Activated CD4-positive, alpha-beta T cell treated with anti-CD3 and anti-CD28 coated beads for 4 hours (primary cell): ENCODE measurements at regions not wholly inside any gene's neighbourhood (a gene's known extent, or its start where the extent isn't known, plus 50 kb on each side); places are given as distances from the start of the nearest gene placed in this dataset.

Experiments used
- DNase-seq, 2 donors: peaks; one replicate each; pipeline ENCODE4 v3.0.0-alpha.2; 2020

GRCh38 chr6:166106076-166106686 lies 61.5 kb downstream of the TBXT start:
- DNase-seq, result peak; percentile 12 to 42

- DNase-seq, result no peak
Measured at GRCh38 chr6:166105341-166106075, 62.1 kb downstream of the TBXT start.

DNA sequence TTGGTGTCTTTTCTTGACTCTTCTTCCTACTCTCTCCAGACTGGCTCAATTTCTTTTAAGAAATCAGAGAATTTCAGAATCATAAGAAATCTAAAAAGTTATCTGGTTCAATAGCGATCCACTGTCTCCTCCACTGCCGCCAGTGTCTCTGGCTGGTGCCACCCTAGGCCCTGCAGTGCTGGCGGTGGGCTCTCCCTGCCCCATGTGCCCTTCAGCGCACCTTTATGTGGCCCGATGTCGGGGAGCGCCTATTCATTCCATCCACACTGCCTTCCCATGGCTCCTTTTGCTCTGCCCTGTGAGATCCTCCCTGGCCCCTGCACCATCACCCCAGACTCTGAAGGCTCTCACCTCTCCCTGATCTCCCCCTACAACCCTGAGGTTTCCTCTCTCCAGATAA lies 62.8 kb downstream of the TBXT start:
- no peak for DNase-seq

DNA sequence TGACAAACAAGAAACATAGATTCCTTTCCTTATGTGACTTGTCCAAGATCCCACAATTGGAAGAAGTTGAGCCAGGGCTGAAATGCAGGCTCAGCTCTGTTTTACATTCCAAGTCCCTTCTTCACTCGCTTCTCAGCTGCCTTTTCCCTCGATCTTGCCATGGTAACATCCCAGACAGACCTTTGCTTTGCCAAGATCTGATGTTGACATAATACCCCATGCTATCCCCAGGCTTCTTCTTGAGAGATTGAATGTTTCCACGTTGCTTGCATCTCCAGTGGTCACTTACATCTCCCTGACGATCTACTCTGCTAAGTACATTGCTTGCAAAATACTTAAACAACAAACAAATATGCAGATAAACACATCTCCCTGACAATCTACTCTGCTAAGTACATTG lies 63.5 kb downstream of the TBXT start:
- no peak for DNase-seq

DNA sequence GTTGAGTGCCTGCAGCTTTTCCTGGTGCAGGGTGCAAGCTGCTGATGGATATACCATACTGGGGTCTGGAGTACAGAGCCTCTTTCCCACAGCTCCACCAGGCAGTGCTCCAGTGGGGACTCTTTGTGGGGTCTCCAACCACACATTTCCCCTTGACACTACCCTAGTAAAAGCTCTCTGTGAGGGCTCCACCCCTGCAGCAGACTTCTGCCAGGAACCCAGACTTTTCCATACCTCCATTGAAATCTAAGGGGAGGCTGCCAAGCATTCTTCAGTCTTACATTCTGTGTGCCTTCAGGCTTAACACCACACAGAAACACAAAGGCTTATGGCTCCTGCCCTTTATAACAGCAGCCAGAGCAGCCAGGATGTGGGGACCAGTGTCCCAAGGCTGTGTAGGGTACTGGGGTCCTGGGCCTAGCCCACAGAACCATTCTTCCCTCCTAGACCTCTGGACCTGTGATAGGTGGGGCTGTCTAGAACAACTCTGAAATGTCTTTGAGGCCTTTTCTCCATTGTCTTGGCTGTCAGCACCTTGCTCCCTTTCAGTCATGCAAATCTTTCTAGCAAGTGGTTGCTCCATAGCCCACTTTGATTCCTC lies 65.7 kb downstream of the TBXT start:
- no peak for DNase-seq

DNA sequence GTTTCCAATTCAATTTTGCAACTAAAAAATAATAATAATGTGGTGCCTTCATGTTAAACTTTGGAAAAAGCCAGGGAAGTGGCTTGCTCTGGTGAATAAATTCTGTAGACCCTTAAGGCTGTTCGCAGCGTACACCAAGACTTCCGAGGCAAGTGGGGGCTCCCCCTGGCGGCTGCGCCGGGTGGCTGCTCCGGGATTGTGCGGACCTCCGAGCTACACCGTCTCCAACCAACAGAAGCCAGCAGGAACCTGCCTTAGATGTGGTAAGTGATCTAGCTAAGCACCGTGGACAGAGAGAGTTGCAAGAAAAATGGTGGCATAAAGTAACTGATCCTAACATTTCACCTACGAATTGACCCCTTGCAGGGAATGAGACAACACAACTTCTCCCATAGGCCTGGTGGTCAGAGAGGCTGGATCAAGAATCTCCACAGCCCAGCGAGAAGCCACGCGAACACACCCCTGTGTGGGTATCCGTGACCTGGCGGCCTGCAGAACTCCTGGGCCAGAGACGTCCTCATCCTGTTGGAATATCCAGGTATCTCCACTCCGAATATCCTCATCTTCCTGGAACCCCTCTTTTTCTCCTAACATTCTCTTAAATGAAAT lies 69.6 kb downstream of the TBXT start:
- peak; percentile 10 to 31 for DNase-seq

DNA sequence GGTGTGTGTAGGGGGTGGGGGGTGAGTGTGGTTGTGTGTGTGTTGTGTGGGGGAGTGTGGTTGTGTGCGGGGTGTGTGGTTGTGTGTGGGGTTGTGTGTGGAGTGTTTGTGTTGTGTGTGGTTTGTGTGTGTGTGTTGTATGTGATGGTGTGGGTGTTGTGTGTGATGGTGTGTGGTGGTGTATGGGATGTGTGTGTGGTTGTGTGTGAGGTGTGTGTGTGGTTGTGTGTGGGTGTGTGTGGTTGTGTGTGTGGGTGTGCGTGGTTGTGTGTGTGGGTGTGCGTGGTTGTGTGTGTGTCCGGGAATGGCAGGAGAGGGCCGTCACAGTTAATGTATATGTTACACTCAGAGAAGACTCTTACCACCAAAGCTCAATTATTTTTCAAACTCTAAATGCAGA lies 79.8 kb downstream of the TBXT start:
- no peak for DNase-seq

DNA sequence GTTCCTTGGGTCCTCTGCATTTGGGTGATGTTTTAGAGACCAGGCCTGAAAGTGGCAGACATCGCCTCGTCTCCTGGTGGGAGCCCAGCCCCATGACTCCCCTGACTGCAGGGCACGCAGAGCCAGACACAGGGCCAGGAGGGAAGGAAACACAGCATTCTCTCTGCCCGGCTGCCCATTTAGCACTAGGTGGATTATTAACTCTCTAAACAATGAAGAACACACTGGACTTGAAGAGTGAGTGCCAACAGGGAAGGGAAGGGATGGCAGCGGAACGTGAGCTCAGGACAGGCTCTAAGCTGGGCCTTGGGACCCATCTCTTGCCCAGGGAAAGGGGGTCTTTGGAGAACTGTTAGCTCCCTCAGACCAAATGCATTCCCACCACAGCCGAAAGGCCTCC lies 80.4 kb downstream of the TBXT start:
- DNase-seq, result no peak

GRCh38 chr6:166085500-166085899 lies 82.2 kb downstream of the TBXT start:
- no peak for DNase-seq

GRCh38 chr6:166084951-166085350 lies 82.7 kb downstream of the TBXT start:
- no peak for DNase-seq

DNA sequence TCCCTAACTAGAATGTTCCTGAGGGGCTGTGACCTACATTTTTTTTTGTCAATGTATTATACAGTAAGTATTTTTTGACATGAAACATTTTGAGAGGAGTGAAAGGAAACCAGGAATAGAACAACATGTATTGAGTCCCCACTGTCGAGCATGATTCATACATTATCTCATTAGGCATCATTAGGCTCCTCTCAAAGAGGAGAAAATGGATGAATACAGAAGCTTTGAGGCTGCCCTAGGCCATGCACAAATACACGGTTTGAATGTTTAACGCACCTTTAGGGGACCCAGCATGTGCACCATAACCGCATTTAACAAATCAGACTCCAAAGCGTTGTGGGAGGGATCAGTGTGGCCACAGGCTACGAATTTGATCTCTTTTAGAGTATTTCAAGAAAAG lies 87.8 kb downstream of the TBXT start:
- DNase-seq, result no peak

DNA sequence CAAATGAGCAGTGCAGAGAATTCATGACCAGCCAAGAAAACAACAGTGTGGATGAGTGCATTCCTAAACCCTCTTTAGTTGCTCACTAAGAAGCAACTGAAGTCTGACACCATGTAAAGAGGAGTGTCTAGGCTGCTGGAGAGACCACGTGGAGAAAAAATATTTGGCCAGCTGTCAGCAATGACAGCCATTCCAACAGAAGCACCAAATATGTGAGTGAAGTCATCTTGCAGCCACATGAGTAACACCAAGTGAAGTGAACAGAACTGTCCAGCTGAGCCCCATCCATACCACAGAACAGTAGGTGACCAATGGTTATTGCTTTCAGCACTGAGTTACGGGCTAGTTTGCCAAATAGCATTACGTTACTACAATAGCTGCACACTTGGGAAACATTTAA lies 89.4 kb downstream of the TBXT start:
- no peak for DNase-seq

GRCh38 chr6:166076625-166077024 lies 91.0 kb downstream of the TBXT start:
- DNase-seq, result no peak

GRCh38 chr6:166075925-166076324 lies 91.7 kb downstream of the TBXT start:
- DNase-seq, result no peak

- DNase-seq, result no peak
Measured at GRCh38 chr6:166075186-166075585, 92.5 kb downstream of the TBXT start.

DNA sequence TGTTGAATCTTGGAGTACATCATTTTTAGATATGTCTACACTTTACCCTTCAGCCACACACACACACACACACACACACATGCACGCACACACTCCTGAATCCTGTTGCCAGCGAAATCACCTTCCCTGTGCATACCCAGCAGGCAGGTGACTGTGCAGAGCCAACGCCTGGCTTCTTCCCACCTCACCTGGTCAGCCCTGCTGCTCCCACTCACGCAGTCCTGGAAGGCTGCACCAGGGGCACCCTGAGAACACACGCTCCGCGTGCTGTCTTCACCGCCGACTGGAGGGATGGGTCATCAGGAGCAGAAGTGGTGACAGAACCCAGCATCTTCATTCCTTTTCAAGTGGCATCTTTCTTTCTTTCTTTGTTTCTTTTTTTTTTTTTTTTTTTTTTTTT lies 94.6 kb downstream of the TBXT start:
- DNase-seq, result no peak

DNA sequence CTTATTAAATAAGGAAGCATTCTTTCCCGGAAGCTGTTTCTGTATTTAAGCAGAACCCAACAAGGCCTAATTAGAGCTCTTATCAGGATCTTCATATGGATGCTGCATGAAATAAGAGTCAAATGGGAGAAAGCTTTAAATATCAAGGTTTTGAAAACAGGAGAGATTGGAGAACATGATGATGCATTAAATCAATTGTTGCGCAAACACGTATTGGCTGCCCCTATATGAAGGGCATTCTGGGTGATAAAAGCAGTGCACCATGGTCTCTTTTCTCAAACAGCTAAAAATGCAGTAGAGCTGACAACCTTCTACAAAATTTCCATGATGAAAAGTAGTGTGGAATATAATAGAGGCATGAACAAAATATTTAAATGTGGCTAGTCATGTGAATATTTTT lies 98.9 kb downstream of the TBXT start:
- DNase-seq, result no peak

- DNase-seq, result no peak
Measured at GRCh38 chr6:166058064-166058739, 109.4 kb downstream of the TBXT start.

DNA sequence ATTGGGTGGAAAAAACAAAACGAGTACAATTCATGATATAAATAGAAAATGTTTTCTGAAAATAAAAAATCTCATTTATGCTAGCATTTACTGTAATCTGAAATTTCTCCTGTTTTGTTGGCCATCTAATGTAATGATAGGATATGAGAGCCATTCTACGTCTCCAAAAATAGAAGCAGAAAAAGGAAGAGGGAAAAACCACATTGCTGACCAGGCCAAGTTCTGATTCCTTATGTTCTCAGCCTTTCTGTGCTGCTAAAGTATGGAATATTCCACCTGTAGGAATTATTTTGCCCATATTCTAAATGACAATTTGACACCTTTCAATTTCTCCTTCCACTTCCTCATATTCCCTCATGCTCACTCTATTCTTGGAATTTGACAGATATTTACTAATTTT lies 110.2 kb downstream of the TBXT start:
- DNase-seq, result no peak

DNA sequence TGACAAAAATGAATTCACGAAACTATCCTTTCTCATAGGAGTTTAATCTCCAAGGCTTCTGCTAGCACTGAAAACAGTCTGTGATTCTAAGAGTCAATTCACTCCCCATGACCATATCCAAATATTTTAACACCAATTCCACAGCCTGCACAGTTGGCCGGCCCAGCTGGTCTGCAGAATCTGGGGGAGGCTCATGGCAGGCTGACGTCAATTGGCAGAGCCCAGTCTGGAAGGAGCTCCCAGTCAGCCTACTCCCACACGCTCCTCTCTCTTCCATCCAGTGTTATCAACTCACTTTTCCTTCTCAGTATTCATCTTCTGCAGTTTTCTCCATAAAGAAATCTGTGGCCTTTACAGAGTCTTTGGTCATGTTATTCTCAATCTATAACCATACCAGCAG lies 111.0 kb downstream of the TBXT start:
- no peak for DNase-seq

DNA sequence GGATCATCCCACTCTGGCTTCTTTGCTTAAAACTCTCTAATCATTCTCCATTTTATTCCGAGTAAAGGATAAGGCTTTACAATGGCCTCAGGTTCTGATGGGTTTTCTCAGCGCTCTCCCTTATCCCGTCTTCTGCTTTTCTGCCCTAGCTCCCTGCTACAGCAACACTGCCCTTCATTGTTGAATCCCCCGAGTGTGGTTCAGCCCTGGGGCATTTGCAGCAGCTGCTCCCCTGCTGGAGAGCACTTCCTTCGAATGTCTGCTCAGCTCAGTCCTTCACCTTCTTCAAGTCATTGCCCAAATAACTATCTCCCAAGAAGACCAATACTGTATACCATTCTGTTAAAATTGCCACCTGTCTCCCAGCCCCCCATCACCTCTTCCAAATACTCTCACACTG lies 111.8 kb downstream of the TBXT start:
- no peak for DNase-seq

DNA sequence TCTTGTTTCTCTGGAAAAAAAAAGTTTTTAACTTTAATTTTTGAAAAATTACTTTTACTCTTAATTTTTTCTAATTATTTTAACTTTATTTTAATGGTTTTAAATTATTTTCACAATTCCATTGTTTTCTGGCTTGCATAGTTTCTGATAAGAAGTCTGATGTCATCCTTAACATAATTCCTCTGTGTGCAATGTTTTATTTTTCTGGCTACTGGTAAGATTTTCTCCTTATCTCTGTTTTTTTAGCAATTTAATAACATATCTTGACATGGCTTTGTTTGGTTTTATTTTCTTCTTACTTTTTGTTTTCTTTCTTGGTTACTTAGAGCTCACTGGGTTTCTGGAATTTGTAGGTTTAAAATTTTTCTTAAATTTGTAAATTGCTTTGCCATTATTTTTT lies 114.8 kb downstream of the TBXT start:
- DNase-seq, result no peak

DNA sequence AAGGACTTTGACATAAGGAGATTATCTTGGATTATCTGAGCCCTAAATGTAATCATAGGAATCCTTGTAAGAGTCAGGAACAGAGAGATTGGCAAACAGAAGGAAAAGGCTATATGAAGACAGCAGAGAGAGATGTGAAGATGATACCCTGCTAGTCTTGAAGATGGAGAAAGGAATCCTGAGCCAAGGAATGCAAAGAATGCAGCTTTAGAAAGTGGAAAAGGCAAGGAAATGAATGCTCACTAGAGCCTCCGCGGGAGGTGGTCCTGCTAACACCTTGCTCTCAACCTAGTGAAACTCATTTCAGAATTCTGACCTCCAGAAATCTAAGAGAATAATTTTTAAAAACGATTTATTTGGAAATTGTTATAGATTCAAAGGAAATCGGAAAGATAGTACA lies 117.1 kb downstream of the TBXT start:
- DNase-seq, result no peak

- DNase-seq, result no peak
Measured at GRCh38 chr6:166046982-166047381, 120.7 kb downstream of the TBXT start.
